ENCODE measurements at regions not wholly inside any gene's neighbourhood (a gene's known extent, or its start where the extent isn't known, plus 50 kb on each side); places are given as distances from the start of the nearest gene placed in this dataset.

GRCh38 chr6:92879526-92879925 lies 539.8 kb downstream of the EPHA7 start:
- TF ChIP-seq CTCF (conservative IDR thresholded peaks at IDR 0.05 in 1 of 2, IDR thresholded peaks at IDR 0.05 in 1 of 2; ENCODE audit: extremely low read depth in 1 of 2, insufficient read depth in 1 of 2, low read depth in 1 of 2, low read length in 2 of 2) (no peak), EZH2 (IDR thresholded peaks at IDR 0.05; ENCODE audit: borderline replicate concordance, low read length) (no peak)

All from mammary epithelial cell (primary cell).